ENCODE measurements at regions not wholly inside any gene's neighbourhood (a gene's known extent, or its start where the extent isn't known, plus 50 kb on each side); places are given as distances from the start of the nearest gene placed in this dataset.

- TF ChIP-seq CTCF (IDR thresholded peaks at IDR 0.05; ENCODE audit: low read depth, low read length, poor library complexity, severe bottlenecking) (no peak), EZH2phosphoT487 (IDR thresholded peaks at IDR 0.05; ENCODE audit: borderline replicate concordance, low read length) (no peak)
Measured at GRCh38 chr6:14848019-14848418, 397.9 kb upstream of the JARID2 start.
